Lower leg skin (tissue), 4 donors: ENCODE measurements at regions not wholly inside any gene's neighbourhood (a gene's known extent, or its start where the extent isn't known, plus 50 kb on each side); places are given as distances from the start of the nearest gene placed in this dataset.

ENCODE experiments used
- DNase-seq, 2 donors: peaks; one replicate each; pipeline ENCODE4 v3.0.0-alpha.2; 2019; ENCODE audit warnings: low spot score in 2 of 2
- H3K4me3 ChIP-seq: fragments of 200-600 bp; sonication (generic); 2 replicates; pipeline ENCODE4 v1.5.1; 2017; ENCODE audit warnings: mild to moderate bottlenecking, low read depth; ENCODE audit not compliant: poor library complexity, severe bottlenecking
- CTCF ChIP-seq, 3 donors: fragments of 450-650 bp; IDR thresholded peaks; one replicate each; pipeline ENCODE4 v1.5.1; 2016; ENCODE audit warnings: antibody characterized with exemption in 3 of 3, mild to moderate bottlenecking in 3 of 3, moderate library complexity in 2 of 3
- POLR2A ChIP-seq, 2 donors: fragments of 450-650 bp; IDR thresholded peaks; one replicate each; pipeline ENCODE4 v1.6.1; 2016 to 2017; ENCODE audit warnings: antibody characterized with exemption in 2 of 2, mild to moderate bottlenecking in 1 of 2, moderate library complexity in 1 of 2
- whole genome bisulfite sequencing, 2 donors: methylation state at CpG; one replicate each; pipeline ENCODE4 v1.1.5; 2018; 5-methylcytosine and 5-hydroxymethylcytosine counted together
- intact Hi-C: fragments of 100-400 bp; cut with DNase I; formaldehyde crosslinking; loops from one replicate; pipeline ENCODE4 v1.15.0; 2023; ENCODE audit warnings: low total_unique reads

DNA sequence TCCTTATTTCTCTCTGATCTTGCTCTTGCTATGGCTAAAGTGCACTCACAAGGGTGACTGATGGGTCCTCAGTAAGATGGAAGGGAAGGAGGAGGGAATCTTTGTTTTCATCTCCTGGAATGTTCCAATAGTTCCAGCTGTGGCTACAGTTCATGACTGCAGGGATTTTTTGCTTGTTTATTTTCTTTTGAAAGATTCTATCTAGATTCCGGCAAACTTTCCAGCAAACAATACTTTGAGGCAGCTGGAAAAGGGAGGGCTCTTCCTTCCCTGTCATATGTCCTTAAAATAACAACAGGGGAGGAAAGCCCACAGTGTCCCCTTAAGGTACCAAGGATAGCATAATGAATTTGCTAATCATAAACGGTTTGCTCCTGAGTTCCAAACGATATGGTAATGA lies 111.3 kb upstream of the SLC14A2 start:
- intact Hi-C loops: no loop called here
- DNase-seq: no peak
- TF ChIP-seq CTCF (IDR thresholded peaks at IDR 0.05) (no peak), POLR2A (IDR thresholded peaks at IDR 0.05) (no peak)
- no peak overlapping the region for H3K4me3 ChIP-seq
- 16 to 21% methylated on average over 3 of the region's 3 CpGs for WGBS, 2 donors

DNA sequence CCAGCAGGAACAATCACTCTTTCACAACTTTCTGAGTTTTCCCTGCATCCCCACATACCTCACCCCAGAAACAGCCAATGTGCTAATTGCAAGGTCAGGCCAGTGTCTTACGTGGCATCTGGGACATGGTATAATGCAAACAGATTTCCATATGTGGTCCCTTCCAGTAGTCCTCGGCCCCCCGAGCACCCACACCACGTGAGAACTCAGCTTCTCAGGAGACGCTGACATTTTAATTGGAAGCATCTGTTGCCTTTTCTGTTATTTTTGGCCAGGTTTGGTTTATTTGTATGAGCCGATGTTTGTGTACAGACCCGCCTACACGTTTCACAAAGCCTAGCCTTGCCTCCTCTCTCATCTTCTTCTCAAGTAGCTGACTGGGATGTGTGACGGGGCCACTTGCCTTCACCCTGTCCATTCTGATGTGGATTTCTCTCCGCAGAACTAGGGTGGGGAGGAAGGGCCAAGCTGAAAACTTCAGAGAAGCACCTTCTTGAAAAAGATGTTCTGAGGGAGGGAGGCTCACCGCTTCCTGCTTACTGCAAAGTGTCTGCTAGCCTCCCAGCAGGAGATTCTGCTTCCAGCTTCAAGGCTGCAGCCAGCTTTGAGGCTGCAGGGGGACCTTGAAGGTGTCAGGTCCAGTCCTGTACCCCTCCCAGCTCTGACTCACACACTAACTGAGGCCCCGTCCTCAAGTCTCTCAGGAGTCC lies 109.6 kb upstream of the SLC14A2 start:
- no peak for TF ChIP-seq CTCF (IDR thresholded peaks at IDR 0.05)
- no peak for TF ChIP-seq POLR2A (IDR thresholded peaks at IDR 0.05)
- intact Hi-C loops: no loop called here
- 71 to 74% methylated on average over 12 of the region's 12 CpGs for WGBS, 2 donors
- DNase-seq: no peak
- H3K4me3 ChIP-seq: no peak overlapping the region

- WGBS, 2 donors: 94 to 97% methylated on average over 4 of the region's 4 CpGs
- intact Hi-C loops: no loop called here
- no peak overlapping the region for H3K4me3 ChIP-seq
- TF ChIP-seq CTCF (IDR thresholded peaks at IDR 0.05): no peak
- TF ChIP-seq POLR2A (IDR thresholded peaks at IDR 0.05): no peak
- DNase-seq: no peak
Measured at GRCh38 chr18:45506951-45507350, 108.3 kb upstream of the SLC14A2 start.

- intact Hi-C loops: no loop called here
- TF ChIP-seq CTCF (IDR thresholded peaks at IDR 0.05): no peak
- TF ChIP-seq POLR2A (IDR thresholded peaks at IDR 0.05): no peak
- no peak overlapping the region for H3K4me3 ChIP-seq
- 69 to 72% methylated on average over 4 of the region's 4 CpGs for WGBS, 2 donors
- no peak for DNase-seq
Measured at GRCh38 chr18:45509535-45509934, 105.7 kb upstream of the SLC14A2 start.

DNA sequence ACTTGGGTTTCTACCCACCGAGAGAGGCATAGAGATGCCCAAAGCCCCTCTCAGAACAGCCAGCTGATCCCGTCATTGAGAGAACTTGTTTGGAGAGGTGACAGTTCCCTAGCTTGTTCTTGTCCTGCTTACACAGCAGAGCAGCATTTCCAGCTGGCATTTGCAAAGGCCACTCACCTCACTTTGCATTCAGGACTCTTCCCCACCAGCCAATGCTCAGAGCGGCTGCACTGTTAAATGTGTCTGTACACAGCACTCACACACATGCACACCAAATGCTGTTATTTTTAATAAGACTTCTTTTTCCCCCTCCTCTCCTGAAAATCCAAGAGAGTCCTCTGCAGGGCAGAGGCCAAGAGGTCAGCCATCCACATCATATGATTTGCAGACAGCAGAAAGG lies 104.6 kb upstream of the SLC14A2 start:
- no peak for DNase-seq
- H3K4me3 ChIP-seq: no peak overlapping the region
- intact Hi-C loops: no loop called here
- WGBS, 2 donors: 85 to 88% methylated on average over 3 of the region's 3 CpGs
- TF ChIP-seq CTCF (IDR thresholded peaks at IDR 0.05): no peak
- no peak for TF ChIP-seq POLR2A (IDR thresholded peaks at IDR 0.05)

DNA sequence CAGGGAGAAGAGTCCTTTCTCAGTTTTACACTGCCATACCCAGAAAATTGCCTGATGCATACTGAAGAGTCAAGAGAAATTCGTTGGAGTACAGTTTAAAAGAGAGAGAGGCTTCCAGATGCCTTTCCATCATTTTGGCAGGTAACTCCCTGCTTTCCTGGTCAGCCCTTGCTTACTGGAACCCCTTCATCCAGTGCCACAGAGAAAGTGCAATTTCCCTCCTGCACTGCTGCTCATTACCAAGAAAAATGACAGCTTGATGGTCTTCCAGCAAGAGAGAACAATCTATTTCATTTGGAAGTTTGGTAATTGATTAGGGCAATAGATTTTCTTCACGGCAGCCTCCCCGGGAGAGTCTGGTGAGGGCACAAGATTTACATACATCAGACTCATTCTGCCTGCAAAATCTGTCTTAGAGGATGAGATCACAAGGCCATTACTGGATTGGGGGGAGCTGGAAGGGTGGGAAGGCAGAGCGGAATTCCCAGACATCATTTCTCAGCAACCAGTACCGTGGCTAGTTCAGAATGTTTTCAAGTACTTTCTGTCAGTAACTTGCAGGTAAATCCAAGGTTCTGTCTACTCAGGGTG lies 102.8 kb upstream of the SLC14A2 start:
- WGBS, 2 donors: 78 to 87% methylated on average over 5 of the region's 5 CpGs
- intact Hi-C loops: no loop called here
- TF ChIP-seq POLR2A (IDR thresholded peaks at IDR 0.05) (no peak), CTCF (IDR thresholded peaks at IDR 0.05) (no peak)
- no peak overlapping the region for H3K4me3 ChIP-seq
- no peak for DNase-seq
